ENCODE measurements at regions not wholly inside any gene's neighbourhood (a gene's known extent, or its start where the extent isn't known, plus 50 kb on each side); places are given as distances from the start of the nearest gene placed in this dataset.

- no peak for TF ChIP-seq CTCF (IDR thresholded peaks at IDR 0.05; ENCODE audit: extremely low read depth in 1 of 2, insufficient read depth in 1 of 2, low read depth in 1 of 2, low read length in 2 of 2)
- TF ChIP-seq POLR2A (IDR thresholded peaks at IDR 0.05; ENCODE audit: low read depth, low read length), result no peak
- no peak for TF ChIP-seq EZH2 (IDR thresholded peaks at IDR 0.05; ENCODE audit: borderline replicate concordance, low read depth, low read length, severe bottlenecking)
These were observed 56.2 kb upstream of the PRR23E start for GRCh38 chr3:127136706-127137105.
